ENCODE measurements at regions not wholly inside any gene's neighbourhood (a gene's known extent, or its start where the extent isn't known, plus 50 kb on each side); places are given as distances from the start of the nearest gene placed in this dataset.
A peak's percentile ranks its signal among the peaks of the same experiment; 100 is the strongest.

- ATAC-seq, result no peak
- 10% methylated on average over 2 of the region's 4 CpGs for WGBS (ENCODE audit: missing lambda C conversion rate)
- no peak for FAIRE-seq
- Histone ChIP-seq H3K27ac (no peak overlapping the region), H3K4me3 (no peak overlapping the region), H3K4me1 (no peaks in the 10 kb centered on the region), H3K9me3 (no peaks in the 10 kb centered on the region), H3K4me2 (no peak overlapping the region)
- no peak for TF ChIP-seq NFE2L2 (conservative IDR thresholded peaks at IDR 0.05; ENCODE audit: low read length)
- no peak for TF ChIP-seq EP300 (IDR thresholded peaks at IDR 0.05)
- TF ChIP-seq PHF8 (IDR thresholded peaks at IDR 0.05; ENCODE audit: borderline replicate concordance, low read depth), result no peak
- no peak for TF ChIP-seq CHD4 (IDR thresholded peaks at IDR 0.05; ENCODE audit: borderline replicate concordance)
- TF ChIP-seq, protein P1, sequence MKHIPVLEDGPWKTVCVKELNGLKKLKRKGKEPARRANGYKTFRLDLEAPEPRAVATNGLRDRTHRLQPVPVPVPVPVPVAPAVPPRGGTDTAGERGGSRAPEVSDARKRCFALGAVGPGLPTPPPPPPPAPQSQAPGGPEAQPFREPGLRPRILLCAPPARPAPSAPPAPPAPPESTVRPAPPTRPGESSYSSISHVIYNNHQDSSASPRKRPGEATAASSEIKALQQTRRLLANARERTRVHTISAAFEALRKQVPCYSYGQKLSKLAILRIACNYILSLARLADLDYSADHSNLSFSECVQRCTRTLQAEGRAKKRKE (CRISPR knock-in tag; IDR thresholded peaks at IDR 0.05; ENCODE audit: low read depth), result no peak
- TF ChIP-seq, protein P2, sequence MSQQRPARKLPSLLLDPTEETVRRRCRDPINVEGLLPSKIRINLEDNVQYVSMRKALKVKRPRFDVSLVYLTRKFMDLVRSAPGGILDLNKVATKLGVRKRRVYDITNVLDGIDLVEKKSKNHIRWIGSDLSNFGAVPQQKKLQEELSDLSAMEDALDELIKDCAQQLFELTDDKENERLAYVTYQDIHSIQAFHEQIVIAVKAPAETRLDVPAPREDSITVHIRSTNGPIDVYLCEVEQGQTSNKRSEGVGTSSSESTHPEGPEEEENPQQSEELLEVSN (IDR thresholded peaks at IDR 0.05; ENCODE audit: borderline replicate concordance, low read depth), result no peak
- no peak for TF ChIP-seq JUN (IDR thresholded peaks at IDR 0.05)
- no peak for DNase-seq (ENCODE audit: low read depth in 1 of 2, low spot score in 1 of 2)
- ChIA-PET POLR2A (no interaction called here), CTCF (interaction anchor here (0.6 kb wide), 1 partner anchor 25 kb away, joined by 3 read pairs; no protein-coding TSS in a partner anchor)
Observed at GRCh38 chr4:13196721-13197120, 287.4 kb downstream of the RAB28 start.

DNA sequence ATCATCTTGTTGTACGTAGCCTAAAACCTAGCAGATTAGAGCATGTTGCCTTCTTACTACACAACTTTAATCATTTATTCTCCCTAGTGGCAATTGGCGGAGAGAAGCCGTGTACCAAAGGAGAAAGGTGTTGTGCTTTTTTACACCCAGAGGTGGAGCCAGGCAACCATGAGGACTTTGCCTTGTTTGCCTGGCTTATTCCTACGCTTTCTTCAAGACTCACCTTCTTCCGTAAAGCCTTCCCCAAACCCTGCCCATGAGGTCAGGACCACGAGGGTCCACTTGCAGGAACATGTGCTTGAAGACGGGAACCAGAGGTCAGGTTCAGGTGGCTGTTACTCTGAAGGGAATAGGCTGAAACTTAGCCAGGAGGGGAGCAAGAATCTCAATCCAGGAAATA, 290.5 kb downstream of the RAB28 start:
- TF ChIP-seq HOXA7 (CRISPR knock-in tag; IDR thresholded peaks at IDR 0.05), result no peak
- no peak for TF ChIP-seq HMGXB4 (CRISPR knock-in tag; IDR thresholded peaks at IDR 0.05; ENCODE audit: borderline replicate concordance)
- no peak for TF ChIP-seq SREBF2 (IDR thresholded peaks at IDR 0.05)
- TF ChIP-seq ZSCAN20 (CRISPR knock-in tag; IDR thresholded peaks at IDR 0.05), result no peak
- no peak for TF ChIP-seq CBX8 (IDR thresholded peaks at IDR 0.05)
- no peak for TF ChIP-seq NPAS2 (CRISPR knock-in tag; IDR thresholded peaks at IDR 0.05; ENCODE audit: borderline replicate concordance)
- TF ChIP-seq PHF8 (IDR thresholded peaks at IDR 0.05; ENCODE audit: borderline replicate concordance, low read depth), result no peak
- Histone ChIP-seq H3K4me3 (no peak overlapping the region), H3K27ac (no peak overlapping the region), H3K4me1 (no peaks in the 10 kb centered on the region), H3K4me2 (no peak overlapping the region), H3K9me3 (no peaks in the 10 kb centered on the region)
- FAIRE-seq (no peak), ATAC-seq (no peak), DNase-seq (ENCODE audit: low read depth in 1 of 2, low spot score in 1 of 2) (peak in 1 of 2 experiments; percentile 2)
- CTCF ChIA-PET, result no interaction called here
- POLR2A ChIA-PET, result no interaction called here
- 35% methylated on average over 7 of the region's 7 CpGs for WGBS (ENCODE audit: missing lambda C conversion rate)

DNA sequence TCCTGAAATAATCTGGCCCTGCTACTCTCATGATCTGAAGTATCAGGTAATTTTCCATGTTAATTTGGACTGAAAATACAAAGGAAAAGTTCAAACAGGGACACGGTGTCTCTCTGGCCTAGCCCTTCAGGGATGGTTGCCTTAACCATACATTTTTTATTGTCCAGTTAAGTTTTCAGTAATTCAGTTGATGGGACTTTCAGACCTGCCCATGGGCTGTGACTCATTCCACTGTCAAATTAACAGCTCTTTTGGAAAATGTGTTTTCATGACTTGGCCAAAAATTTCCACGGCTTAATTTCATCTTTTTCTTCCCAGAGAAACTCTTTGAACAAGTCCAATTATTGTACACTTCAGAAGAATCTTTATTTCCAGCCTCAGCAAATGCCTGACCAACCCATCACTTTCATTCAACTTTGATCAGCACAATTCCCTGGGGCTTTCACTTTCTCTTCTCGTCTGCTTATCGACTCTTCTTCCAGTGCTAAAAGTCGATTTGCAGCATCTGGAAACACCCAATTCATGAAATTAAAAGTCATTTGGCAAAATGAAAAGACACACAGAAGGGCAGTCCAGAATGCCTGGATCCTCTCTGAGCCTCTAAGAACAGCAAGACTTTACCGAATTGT, 293.9 kb downstream of the RAB28 start:
- 37% methylated on average over 6 of the region's 6 CpGs for WGBS (ENCODE audit: missing lambda C conversion rate)
- DNase-seq (ENCODE audit: low read depth in 1 of 2, low spot score in 1 of 2) (no peak), FAIRE-seq (no peak), ATAC-seq (no peak)
- Histone ChIP-seq H3K4me1 (no peaks in the 10 kb centered on the region), H3K4me3 (no peak overlapping the region), H3K27ac (no peak overlapping the region), H3K9me3 (no peaks in the 10 kb centered on the region), H3K4me2 (no peak overlapping the region)
- POLR2A ChIA-PET, result no interaction called here
- TF ChIP-seq NR3C1 (IDR thresholded peaks at IDR 0.05) (no peak), BCL3 (IDR thresholded peaks at IDR 0.05) (no peak), FOXS1 (CRISPR knock-in tag; IDR thresholded peaks at IDR 0.05) (no peak), EP300 (IDR thresholded peaks at IDR 0.05) (no peak), RARB (CRISPR knock-in tag; IDR thresholded peaks at IDR 0.05) (no peak), RCOR1 (IDR thresholded peaks at IDR 0.05; ENCODE audit: low read depth, low read length) (no peak), BHLHE40 (IDR thresholded peaks at IDR 0.05; ENCODE audit: low read depth, low read length) (no peak), POLR2AphosphoS2 (conservative IDR thresholded peaks at IDR 0.05; ENCODE audit: low read length) (no peak), ZNF302 (CRISPR knock-in tag; IDR thresholded peaks at IDR 0.05) (no peak), HOXB5 (CRISPR knock-in tag; IDR thresholded peaks at IDR 0.05) (no peak), MYC (IDR thresholded peaks at IDR 0.05; ENCODE audit: borderline replicate concordance, low read length) (no peak), HOXA7 (CRISPR knock-in tag; IDR thresholded peaks at IDR 0.05) (no peak), ZC3H11A (IDR thresholded peaks at IDR 0.05) (no peak), USF2 (IDR thresholded peaks at IDR 0.05) (no peak), NFE2L2 (conservative IDR thresholded peaks at IDR 0.05; ENCODE audit: low read length) (no peak), HOXB13 (CRISPR knock-in tag; IDR thresholded peaks at IDR 0.05; ENCODE audit: low read depth) (no peak), RFX5 (IDR thresholded peaks at IDR 0.05) (no peak), TP53 (CRISPR knock-in tag; IDR thresholded peaks at IDR 0.05) (no peak), CHD2 (IDR thresholded peaks at IDR 0.05; ENCODE audit: low read length, partially characterized antibody) (no peak)
- CTCF ChIA-PET, result interaction anchor here (0.6 kb wide), 1 partner anchor 59 kb away, joined by 5 read pairs; no protein-coding TSS in a partner anchor
